HepG2 (cell line): ENCODE measurements at regions not wholly inside any gene's neighbourhood (a gene's known extent, or its start where the extent isn't known, plus 50 kb on each side); places are given as distances from the start of the nearest gene placed in this dataset.

ENCODE experiments used
- ATAC-seq: fragments of 200-7000 bp; cut with Tn5 transposase; 3 replicates; pipeline ENCODE4 v1.9.1; 2020; ENCODE audit warnings: mild to moderate bottlenecking, moderate library complexity
- BruUV-seq: library from RNA; stranded (reverse); fragments of 400-500 nt; replicated peaks from 2 replicates; lab custom pipeline; 2021; lab: Mats Ljungman, UMichigan
- CTCF ChIA-PET: fragments of 300-600 bp; formaldehyde crosslinking; extraction: SDS; loops from one replicate; lab custom pipeline; 2021; ENCODE audit warnings: low total read pairs, inconsistent platforms, low intra/inter-chr PET ratio; lab: Yijun Ruan, JAX
- POLR2A ChIA-PET: fragments of 350-600 bp; sonication (Branson Sonifier 250); formaldehyde crosslinking; loops from one replicate; lab custom pipeline; 2020; ENCODE audit warnings: antibody characterized with exemption, inconsistent platforms; lab: Yijun Ruan, JAX
- DNase-seq: peaks from one replicate; pipeline ENCODE4 v3.0.0-alpha.2; 2015; ENCODE audit warnings: low spot score
- FAIRE-seq: peaks from 3 replicates; lab custom pipeline; 2011; peaks lifted over from hg19 to GRCh38; lab: Jason Lieb, UNC
- H2AFZ ChIP-seq: one replicate; pipeline ENCODE4 v1.6.1; 2011; ENCODE audit warnings: low read length, inconsistent platforms
- H3K27ac ChIP-seq: fragments of 300-600 bp; 3 replicates; pipeline ENCODE4 v1.8.0; 2011; ENCODE audit warnings: mixed run types, mild to moderate bottlenecking, mixed read lengths, low read length, inconsistent platforms; ENCODE audit not compliant: insufficient read depth; ENCODE audit errors: extremely low read length
- H3K27me3 ChIP-seq, 2 experiments: fragments of 200-600 bp in 1 of 2; 2 replicates in 1 of 2; 3 replicates in 1 of 2; pipeline versions ENCODE4 v1.6.0 to v1.8.0; 2011; ENCODE audit warnings: low read length in 2 of 2, mild to moderate bottlenecking in 2 of 2, moderate library complexity in 2 of 2, inconsistent platforms in 1 of 2; ENCODE audit not compliant: insufficient read depth in 2 of 2, control insufficient read depth in 1 of 2
- H3K36me3 ChIP-seq, 2 experiments: fragments of 200-600 bp in 1 of 2; replicated peaks in 1 of 2; 2 replicates in 1 of 2; 3 replicates in 1 of 2; pipeline versions ENCODE4 v1.5.1 to v1.8.0; 2011; ENCODE audit warnings: low read length in 2 of 2, inconsistent platforms in 1 of 2; ENCODE audit not compliant: insufficient read depth in 2 of 2, control insufficient read depth in 1 of 2
- H3K4me1 ChIP-seq: 2 replicates; pipeline ENCODE4 v1.5.1; 2012; ENCODE audit warnings: low read length, inconsistent platforms; ENCODE audit not compliant: insufficient read depth
- H3K4me2 ChIP-seq: 2 replicates; pipeline ENCODE4 v1.6.0; 2011; ENCODE audit warnings: low read depth, low read length, inconsistent platforms
- H3K4me3 ChIP-seq, 3 experiments: fragments of 200-600 bp in 1 of 3; sonication (generic), shearing (Covaris generic) in 1 of 3; replicated peaks in 1 of 3; 2 replicates each; pipeline ENCODE4 v1.5.1; 2011 to 2016; ENCODE audit warnings: low read length in 3 of 3, inconsistent platforms in 2 of 3, low read depth in 2 of 3, mild to moderate bottlenecking in 2 of 3, control low read depth in 1 of 3, mixed read lengths in 1 of 3; ENCODE audit not compliant: insufficient read depth in 1 of 3
- H3K79me2 ChIP-seq: one replicate; pipeline ENCODE4 v1.6.1; 2011; ENCODE audit warnings: low read length, inconsistent platforms; ENCODE audit not compliant: insufficient read depth
- H3K9ac ChIP-seq: 2 replicates; pipeline ENCODE4 v1.6.0; 2011; ENCODE audit warnings: mild to moderate bottlenecking, low read depth, low read length, inconsistent platforms; ENCODE audit not compliant: insufficient read depth
- H3K9me3 ChIP-seq: 2 replicates; pipeline ENCODE4 v1.5.1; 2012; ENCODE audit warnings: mild to moderate bottlenecking, low read length
- H4K20me1 ChIP-seq: 2 replicates; pipeline ENCODE4 v1.6.0; 2011; ENCODE audit warnings: inconsistent platforms, mild to moderate bottlenecking, low read length, moderate library complexity; ENCODE audit not compliant: insufficient read depth
- ATF7 ChIP-seq, 2 experiments: fragments of 450-650 bp in 1 of 2; sonication (generic) in 1 of 2; formaldehyde crosslinking in 1 of 2; IDR thresholded peaks; 2 replicates each; pipeline versions ENCODE4 v1.4.0 to v1.6.1; 2016 to 2020; ENCODE audit warnings: antibody characterized with exemption in 1 of 2, mild to moderate bottlenecking in 1 of 2, missing genetic modification reagents in 1 of 2
- FOSL2 ChIP-seq: sonication (generic); formaldehyde crosslinking; IDR thresholded peaks from 2 replicates; pipeline ENCODE4 v1.4.0; 2020; ENCODE audit warnings: missing genetic modification reagents
- HNRNPL ChIP-seq: fragments of 200-400 bp; formaldehyde crosslinking; IDR thresholded peaks from 2 replicates; pipeline ENCODE4 v1.6.1; 2017; ENCODE audit warnings: mild to moderate bottlenecking, low read depth, low read length
- MXD1 ChIP-seq: sonication (generic); formaldehyde crosslinking; IDR thresholded peaks from 2 replicates; pipeline ENCODE4 v1.4.0; 2020; ENCODE audit warnings: mild to moderate bottlenecking, missing genetic modification reagents
- RFX5 ChIP-seq: IDR thresholded peaks from 2 replicates; pipeline ENCODE4 v1.6.1; 2011; ENCODE audit warnings: low read depth, low read length, improper control_type of control experiment
- RXRB ChIP-seq: IDR thresholded peaks from 2 replicates; pipeline ENCODE4 v1.6.1; 2016; ENCODE audit warnings: borderline replicate concordance, missing genetic modification reagents, missing compliant biosample characterization
- THRA ChIP-seq: sonication (generic); formaldehyde crosslinking; IDR thresholded peaks from 2 replicates; pipeline ENCODE4 v1.4.0; 2020; ENCODE audit warnings: missing genetic modification reagents, borderline replicate concordance
- WGBS: methylation state at CpG from one replicate; pipeline ENCODE4 v1.1.6; 2017; ENCODE audit warnings: low lambda C conversion rate; 5-methylcytosine and 5-hydroxymethylcytosine counted together
- in situ Hi-C: cut with HindIII; loops from 2 replicates; pipeline ENCODE4 v1.10.0; 2017; ENCODE audit warnings: low pct_unique_long_range_greater_than_20kb; ENCODE audit not compliant: extremely low pct_ligation_motif_present
- intact Hi-C: fragments of 100-400 bp; cut with micrococcal nuclease; formaldehyde crosslinking; loops from one replicate; pipeline ENCODE4 v1.10.0; 2022; ENCODE audit not compliant: unreplicated experiment

- TF ChIP-seq THRA (CRISPR knock-in tag) (peak; percentile 50; the same call in 1 of the 2 replicates), FOSL2 (peak; percentile 73), RXRB (CRISPR knock-in tag) (peak; percentile 75), MXD1 (no peak), ATF7 (IDR thresholded peaks at IDR 0.05) (no peak), ATF7 (CRISPR knock-in tag; IDR thresholded peaks at IDR 0.05) (no peak)
These were observed 445.1 kb upstream of the ZMIZ1 start (continued) for GRCh38 chr10:78623578-78624215.

GRCh38 chr10:78624791-78625190 lies 444.0 kb upstream of the ZMIZ1 start:
- WGBS, result 24% methylated on average over 2 of the region's 2 CpGs

More at GRCh38 chr10:78624791-78625190, 444.0 kb upstream of the ZMIZ1 start:
- Histone ChIP-seq H3K36me3 (no peaks in the 10 kb centered on the region), H3K27me3 (peaks cover 2 to 3% of the 10 kb centered on the region in 2 experiments; a peak in 1 of 5 replicates), H3K9me3 (no peaks in the 10 kb centered on the region), H3K4me1 (peaks cover 29% of the 10 kb centered on the region), H3K27ac (no peak overlapping the region), H3K4me3 (no peak overlapping the region), H2AFZ (no peak overlapping the region), H4K20me1 (no peaks in the 10 kb centered on the region), H3K4me2 (no peak overlapping the region), H3K79me2 (no peaks in the 10 kb centered on the region), H3K9ac (no peak overlapping the region)
- FAIRE-seq (no peak), ATAC-seq (no peak), DNase-seq (no peak)
- TF ChIP-seq HNRNPL, result no peak
- peak; percentile 83; the same call in 1 of the 2 replicates for TF ChIP-seq RFX5
- in situ Hi-C loops, result no loop called here
- intact Hi-C loops, result no loop called here
- CTCF ChIA-PET, result no interaction called here
- POLR2A ChIA-PET, result interaction anchor here (1.2 kb wide), 1 partner anchor 11 kb away, joined by 3 read pairs; no protein-coding TSS in a partner anchor
- no TSS peak for BruUV-seq
